GM18508 (cell line): ENCODE measurements at regions not wholly inside any gene's neighbourhood (a gene's known extent, or its start where the extent isn't known, plus 50 kb on each side); places are given as distances from the start of the nearest gene placed in this dataset.
"Not testable (repeated sequence)": the region's sequence is repeated elsewhere in the genome, so short reads cannot be mapped to it uniquely, and the experiment has no call there.

Source experiments
- ATAC-seq: cut with Tn5 transposase; IDR thresholded peaks from one replicate; pipeline ENCODE4 v1.9.1; 2021; ENCODE audit warnings: moderate number of reproducible peaks; ENCODE audit not compliant: insufficient read depth, unreplicated experiment

DNA sequence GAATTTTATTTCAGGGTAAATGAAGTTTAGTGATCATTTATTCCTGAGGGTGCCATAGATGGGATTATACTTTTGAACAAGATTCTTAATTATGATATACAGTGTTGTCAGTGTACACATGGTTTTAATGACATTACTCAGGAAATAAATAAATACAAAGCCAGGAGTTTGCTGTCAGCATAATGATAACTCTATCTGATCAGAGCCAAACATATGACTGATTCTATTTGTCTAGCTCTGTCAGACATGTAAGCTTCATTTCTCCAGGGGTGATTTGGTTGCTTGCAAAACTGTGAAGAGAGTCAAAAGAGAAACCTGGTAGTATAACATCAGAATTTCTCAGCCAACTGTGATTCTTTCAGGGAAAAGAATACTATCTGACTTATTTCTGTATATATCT, 1425.8 kb upstream of the C9orf72 start:
- ATAC-seq, result no peak

DNA sequence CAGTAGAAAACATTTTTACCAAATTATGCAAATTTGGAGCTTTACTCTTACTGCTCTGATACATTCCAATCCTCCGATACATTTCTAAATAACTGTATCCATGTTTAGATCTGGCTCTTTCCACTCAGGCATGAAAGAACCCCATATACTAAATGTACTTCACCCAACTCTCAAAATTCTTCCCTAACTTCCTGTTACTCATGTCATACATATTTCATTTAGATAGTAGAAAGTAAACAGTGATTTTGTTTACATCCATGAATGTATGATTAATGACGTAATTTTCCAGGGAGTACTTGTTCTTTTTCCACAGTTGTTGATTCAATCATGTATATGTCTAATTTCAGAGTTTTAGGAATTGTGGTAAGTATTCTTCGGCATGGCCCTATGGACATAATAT, 1426.5 kb upstream of the C9orf72 start:
- no peak for ATAC-seq

DNA sequence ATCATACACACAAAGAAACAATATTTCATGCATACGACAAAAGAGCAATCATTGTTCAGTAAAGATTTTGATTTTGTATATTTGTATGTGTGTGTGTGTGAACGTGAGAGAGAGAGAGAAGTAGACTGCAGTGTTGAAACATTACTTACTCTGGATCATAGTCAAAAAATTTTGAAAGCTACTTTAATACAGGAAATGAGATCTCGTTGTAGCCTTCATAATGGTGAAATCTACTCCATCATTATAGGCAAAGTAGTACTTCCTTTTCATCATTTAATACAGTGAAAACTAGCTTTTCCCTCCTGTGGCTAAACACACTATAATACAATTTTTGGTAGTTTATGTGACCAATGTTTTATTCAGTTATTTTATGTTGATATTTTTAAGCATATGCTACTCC, 1427.7 kb upstream of the C9orf72 start:
- ATAC-seq, result no peak

DNA sequence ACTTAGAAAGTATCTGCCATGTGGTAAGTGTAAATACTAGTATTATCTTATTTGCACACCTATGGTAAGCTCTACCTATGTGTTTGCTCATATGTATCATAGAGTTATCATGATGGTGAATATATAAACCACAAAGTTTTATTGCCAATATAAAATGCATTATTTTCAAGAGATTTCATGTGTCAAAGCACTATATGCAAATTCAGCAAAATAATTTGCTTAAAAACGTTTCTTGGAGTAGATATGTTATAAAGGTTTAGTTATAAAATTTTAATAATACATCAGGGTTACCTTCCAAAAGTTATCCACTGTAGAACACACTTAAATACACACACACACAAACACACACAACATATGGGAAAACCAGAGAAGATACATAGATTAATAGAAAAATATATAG, 1431.7 kb upstream of the C9orf72 start:
- no peak for ATAC-seq

DNA sequence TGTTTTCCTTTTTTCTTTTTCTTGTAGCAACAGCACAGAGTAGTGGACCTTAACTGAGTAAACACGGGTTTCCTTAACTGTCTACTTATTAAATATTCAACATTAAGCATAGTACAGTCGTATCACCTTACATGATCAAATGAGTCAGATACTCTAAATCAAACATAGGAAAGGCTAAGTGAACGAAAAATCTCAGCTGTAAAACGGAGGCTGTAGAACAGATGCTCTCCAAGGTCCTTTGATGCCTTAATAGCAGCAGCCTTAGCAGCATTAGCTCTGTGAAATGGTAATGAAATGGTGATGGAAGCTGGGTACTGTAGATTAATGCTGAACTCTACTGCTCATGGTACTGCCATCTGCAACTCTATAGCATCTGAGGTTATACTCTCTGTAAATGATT, 1433.3 kb upstream of the C9orf72 start:
- ATAC-seq, result no peak

DNA sequence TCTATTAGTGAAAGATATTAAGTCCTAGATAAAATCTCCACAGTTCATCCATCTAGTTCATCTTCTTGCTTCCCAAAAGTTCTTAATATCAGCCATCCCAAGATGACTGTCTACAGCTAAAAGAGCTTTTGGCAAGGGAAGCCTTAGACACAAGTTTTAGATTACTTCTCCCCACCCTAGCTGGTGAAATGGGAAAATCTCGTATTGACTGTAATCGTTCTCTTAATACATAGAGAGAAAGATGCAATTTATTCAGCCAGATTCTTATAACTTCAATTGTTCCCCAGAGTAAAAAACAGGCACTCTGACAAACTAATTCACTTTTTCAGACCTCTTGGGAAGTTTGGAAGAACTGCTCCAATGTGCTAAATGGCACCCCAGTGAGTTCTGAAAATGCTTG, 1439.6 kb upstream of the C9orf72 start:
- no peak for ATAC-seq

DNA sequence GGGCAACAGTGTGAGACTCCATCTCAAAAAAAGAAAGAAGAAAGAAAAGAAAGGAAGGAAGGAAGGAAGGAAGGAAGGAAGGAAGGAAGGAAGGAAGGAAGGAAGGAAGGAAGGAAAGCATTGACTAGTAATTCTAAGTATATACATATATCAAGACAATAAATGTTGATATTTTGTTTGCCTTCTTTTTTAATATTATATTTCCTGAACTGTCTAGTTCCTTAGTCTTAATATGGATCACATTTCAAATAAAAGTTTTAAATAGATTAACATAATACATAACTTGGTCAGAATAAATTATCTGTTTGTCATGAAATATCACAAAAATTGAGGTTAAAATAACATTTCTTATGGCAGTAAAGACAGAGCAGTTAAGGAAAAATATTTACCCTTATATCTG, 1448.4 kb upstream of the C9orf72 start:
- no peak for ATAC-seq

DNA sequence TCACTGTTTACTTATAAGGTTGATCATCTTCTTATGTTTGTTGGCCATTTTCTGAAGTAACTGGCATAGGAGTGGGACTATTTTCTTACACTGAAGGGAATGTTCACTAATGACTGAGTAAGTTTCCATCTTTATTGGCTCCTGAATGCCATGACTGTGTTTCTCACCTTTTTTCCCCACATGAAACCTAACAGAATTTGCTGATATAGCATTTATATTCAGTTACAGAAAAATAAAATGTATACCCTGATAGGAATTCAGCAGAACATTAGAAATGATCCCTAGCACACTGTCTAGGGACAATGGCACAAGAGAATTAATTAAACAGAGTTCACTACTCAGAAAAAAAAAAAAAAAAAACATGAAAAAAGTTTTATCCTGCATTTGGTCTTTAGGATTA, 1465.1 kb upstream of the C9orf72 start:
- no peak for ATAC-seq

DNA sequence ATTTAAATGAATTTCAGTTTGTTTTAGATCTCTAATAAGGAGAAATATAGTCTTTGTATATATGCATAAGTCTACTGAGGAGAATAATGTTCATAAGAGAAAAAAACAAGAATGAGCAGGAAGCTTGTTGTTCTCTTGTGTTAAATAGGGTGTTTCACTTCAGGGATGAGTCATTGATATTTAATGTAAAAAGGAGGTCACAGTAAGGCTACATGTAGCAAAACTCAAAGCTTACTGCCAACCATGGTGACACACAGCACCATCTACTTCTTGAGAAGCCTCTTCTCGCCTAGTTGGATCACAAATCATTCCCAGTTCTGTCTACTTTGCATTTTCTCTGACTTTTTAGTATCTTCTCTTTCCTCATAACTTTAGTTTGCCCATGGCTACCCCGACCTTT, 1466.0 kb upstream of the C9orf72 start:
- no peak for ATAC-seq

DNA sequence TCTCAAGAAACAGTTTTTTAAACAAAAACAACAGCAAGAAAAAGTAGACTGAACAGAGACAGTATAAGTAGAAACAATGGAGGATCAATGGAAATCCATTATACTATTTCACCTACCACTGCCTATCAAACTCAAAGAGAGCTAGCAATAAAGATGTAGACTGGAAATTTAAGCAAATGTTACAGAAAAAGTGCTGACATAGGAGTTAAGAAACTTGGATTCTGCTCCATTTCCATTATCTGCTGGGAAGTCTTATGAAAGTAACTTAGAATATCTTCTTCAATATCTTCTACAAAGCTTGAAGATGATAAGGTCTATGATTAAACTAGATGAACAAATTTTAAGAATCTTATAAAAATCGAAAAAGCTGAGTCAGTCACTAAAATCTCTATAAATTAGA, 1469.8 kb upstream of the C9orf72 start:
- no peak for ATAC-seq

DNA sequence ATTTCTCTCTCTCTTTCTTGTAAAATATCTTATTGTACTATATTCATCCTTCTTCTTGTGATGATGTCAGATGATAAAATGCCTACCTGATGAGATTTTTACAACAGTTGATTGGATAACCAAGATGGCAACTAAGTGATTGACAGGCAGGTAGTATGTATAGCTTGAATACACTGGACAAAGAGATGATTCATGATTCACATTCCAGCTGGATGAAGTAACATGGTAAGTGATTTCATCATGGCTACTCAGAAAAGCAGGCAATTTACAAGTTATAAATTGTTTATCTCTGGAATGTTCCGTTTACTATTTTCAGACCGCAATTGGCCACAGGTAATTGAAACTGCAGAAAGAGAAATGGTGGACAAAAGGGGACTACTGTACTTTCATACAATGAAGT, 1471.7 kb upstream of the C9orf72 start:
- ATAC-seq, result no peak

DNA sequence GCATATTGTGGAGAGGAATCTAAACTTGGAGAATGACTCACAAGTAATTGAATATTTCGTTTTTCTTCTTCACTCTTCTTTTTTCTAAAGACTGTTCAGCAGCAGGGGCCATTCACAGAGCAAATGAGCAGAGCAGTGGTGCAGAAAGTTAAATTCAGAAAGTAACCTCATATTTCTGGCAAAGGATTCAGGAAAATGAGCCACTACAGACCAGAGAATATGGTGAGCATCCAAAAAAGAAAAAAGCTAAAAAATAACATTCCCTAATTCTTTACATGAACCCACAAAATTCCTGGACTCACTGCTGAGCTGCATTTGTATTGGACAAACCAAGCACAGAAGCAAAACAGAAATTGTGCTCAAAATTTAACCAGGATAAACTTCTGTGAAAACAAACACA, 1486.8 kb upstream of the C9orf72 start:
- ATAC-seq, result no peak

DNA sequence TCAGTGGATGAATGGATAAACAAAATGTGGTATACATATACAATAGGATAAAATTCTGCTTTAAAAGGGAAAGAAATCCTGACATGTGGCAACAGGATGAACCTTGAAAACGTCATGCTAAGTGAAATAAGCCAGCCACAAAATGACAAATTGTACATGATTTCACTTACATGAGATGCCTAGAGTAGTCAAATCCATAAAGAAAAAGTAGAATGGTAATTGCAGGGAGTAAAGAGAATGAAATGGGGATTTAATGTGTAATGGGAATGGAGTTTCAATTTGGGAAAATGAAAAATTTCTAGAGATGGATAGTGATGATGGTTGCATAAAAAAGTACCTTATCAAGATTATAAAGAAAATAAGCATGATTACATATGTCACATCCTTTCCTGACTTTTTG, 1489.2 kb upstream of the C9orf72 start:
- ATAC-seq, result no peak

DNA sequence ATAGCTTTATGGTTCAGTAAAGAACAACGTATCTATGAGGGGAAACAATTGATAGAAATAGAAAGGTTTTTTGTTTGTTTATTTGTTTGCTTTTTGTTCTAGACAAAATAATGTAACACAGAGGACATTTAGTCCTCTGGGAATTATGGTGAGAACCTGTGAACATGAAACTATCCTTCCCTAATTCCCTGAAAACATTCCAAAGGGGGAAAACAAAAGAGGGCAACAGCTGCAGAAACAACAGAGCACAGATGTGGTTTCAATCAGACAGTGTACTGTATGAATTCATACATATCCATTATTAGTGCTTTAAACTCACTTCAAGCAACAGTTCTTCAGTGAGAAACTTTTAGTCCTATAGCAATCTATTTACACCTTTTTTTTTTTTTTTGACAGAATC, 1489.8 kb upstream of the C9orf72 start:
- ATAC-seq, result no peak

DNA sequence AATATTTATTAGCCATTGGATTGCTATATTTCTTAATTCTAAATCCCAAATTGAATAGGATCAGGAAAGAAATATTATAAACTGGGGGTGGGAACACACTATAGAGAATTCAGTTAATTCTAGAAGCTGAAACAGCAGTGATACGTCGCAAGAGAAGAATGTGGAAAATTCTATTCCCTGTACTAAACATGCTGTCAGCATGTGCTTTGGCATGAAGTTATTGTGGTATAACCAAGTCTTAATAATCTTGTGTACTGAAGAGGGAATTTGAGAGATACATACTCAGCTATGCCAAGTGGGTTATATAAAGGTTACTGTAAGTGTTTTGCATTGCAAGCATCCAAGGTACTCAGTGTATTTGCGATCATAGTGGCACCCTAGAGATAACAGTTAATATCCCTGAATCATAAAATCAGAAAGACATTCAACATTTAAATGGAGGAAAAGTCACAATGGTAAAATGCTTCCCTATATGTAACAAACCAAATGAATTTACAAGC, 1492.9 kb upstream of the C9orf72 start:
- no peak for ATAC-seq

DNA sequence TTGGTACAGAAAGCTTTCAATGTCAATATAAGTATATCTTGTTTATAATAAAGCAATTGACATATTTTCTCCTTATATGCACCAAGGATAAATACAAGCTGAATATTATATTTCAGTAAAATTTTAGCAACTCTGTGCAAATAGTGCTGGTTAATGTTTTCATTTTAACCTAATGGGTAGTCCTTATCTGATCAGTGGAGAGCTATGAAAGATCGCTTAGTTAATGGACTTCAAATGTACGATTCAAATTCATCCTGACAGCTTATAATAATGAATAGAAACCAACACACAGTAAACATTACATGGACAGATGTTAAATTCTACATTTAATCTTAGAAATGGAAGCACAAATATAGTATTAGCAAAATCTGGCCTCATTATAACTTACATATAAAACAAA, 1495.2 kb upstream of the C9orf72 start:
- ATAC-seq, result no peak

DNA sequence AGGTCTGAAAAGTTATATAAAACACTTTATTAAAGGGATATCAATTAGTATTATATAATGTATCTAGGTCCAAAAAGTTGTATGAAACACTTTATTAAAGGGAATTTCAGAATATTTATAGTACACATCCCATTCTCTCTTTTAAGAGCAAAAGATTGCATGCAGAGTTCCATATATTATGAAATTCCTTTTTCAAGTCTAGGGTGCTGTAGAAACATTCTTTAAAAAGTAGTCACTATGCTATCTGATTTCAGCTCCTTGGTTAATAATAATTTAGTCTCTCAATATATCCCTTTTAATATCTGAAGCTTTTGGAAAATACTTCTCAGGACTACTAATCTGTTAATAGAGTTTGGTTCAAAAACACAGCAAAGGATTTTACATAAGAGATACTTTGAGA, 1496.1 kb upstream of the C9orf72 start:
- ATAC-seq, result no peak

DNA sequence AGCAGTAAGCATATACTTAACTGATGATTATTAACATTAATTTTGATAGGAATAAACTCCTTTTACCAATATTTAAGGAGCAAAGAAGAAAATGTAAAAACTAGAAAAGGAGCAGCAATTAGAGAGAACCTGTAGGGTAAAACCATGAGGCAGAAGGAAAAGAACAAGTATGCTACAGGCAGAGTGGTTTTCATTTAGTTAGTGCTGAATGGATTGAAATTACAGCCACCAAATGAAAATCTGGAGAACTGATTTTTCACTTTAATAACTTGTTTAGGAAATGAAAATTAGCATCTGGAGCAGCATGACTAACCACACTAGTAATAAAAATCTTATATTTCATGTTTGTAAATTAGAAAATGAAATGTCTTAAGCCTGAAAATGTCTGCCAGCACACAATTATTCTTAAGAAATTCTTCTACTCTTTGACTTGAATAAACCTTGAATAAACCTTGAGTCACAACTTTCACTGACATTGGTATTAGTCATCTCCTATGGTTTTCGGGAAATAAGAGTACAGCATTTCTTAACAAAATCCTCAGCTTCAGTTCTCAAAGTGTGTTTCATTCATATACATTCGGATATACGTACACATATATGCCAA, 1504.9 kb upstream of the C9orf72 start:
- no peak for ATAC-seq

DNA sequence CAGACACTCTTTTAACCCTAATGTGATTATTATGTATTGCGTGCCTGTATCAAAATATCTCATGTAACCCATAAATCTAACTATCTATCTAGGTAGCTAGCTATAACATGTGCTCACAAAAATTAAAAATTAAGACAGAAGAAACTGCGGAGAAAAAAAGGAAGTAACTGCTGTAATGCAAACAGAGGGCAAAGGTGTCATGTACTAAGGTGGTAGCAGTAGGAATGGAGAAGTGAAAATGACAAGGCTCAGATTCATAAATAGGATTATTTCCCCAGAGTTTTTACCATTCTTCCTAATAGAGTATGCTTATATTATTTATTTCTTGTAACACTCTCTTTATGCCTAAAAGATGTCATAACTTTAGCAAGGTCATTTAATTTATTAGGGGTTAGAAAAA, 1527.5 kb upstream of the C9orf72 start:
- no peak for ATAC-seq

DNA sequence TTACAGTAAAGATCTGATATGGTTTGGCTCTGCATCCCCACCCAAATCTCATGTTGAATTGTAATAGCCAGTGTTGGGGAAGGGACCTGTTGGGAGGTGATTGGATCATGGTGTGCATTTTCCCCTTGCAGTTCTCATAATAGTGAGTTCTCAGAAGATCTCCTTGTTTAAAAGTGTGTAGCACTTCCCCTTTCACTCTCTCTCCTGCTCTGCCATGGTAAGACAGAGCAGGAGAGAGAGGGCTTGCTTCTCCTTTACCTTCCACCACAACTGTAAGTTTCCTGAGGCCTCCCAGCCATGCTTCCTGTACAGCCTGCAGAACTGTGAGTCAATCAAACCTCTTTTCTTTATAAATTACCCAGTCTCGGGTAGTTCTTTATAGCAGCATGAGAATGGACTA, 1530.9 kb upstream of the C9orf72 start:
- not testable (repeated sequence) for ATAC-seq

DNA sequence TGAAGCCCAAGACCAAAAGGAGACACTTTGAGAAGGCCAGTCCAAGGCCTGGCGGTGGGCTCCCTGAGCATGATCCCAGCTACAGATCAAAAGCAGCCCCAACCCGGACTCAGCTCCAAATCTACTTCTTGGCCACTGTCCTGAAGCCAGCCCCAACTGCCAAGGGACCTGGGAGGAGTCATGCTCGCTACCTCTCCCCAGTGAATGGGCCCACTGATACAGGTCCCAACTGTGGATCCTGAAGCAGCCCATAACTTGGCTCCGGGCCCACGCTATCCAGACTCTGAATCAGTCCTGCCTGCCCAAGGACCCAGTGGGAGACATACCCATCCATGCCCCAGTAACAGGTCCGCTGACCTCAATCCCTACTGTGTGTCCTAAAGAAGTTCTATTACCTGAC, 1545.3 kb upstream of the C9orf72 start:
- no peak for ATAC-seq

DNA sequence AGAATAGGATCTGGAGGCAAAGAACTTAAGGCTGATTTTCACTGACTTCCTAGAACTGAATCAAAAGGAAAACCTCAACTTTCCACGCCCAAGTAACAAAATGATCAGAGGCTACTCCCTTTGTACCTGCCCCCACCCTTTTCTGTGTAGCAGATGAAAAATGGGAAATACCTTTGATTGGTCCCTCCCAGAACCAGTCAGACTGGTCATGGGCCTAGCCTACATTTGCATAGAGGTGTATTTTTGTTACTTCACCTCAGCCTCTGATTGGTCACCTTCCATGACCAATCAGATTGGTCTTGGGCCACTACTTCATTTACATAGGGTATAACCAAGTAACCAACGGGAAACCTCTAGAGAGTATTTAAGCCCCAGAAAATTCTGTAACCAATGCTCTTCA, 1553.5 kb upstream of the C9orf72 start:
- no peak for ATAC-seq

DNA sequence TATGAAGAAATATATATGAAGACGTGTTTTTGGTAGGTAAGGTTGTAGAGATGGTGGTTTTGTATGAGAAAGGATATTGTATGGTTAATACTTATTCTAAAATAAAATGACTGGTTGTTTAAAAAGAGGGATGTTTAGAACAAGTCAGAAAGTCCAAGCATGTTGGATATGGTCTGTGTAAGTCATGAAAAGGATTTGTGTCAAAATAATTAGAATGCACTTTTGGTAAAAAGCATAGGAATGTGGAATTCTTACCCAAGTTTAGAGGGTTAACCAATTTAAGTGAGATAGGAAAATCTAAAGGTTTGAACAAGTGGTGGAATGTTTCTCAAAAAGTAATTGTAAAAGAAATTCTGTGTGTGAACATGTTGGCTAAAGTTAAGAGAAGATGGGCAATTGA, 1556.5 kb upstream of the C9orf72 start:
- no peak for ATAC-seq
